ENCODE measurements at regions not wholly inside any gene's neighbourhood (a gene's known extent, or its start where the extent isn't known, plus 50 kb on each side); places are given as distances from the start of the nearest gene placed in this dataset.
"Not testable (repeated sequence)": the region's sequence is repeated elsewhere in the genome, so short reads cannot be mapped to it uniquely, and the experiment has no call there.

- ATAC-seq (ENCODE audit: low FRiP score) (no peak), DNase-seq (ENCODE audit: low spot score) (no peak)
- no peak for TF ChIP-seq CTCF (IDR thresholded peaks at IDR 0.05)
These were observed 89.9 kb upstream of the HAPLN1 start for GRCh38 chr5:83810511-83810910.

GRCh38 chr5:83802686-83803085, 82.0 kb upstream of the HAPLN1 start:
- ATAC-seq (ENCODE audit: low FRiP score) (no peak), DNase-seq (ENCODE audit: low spot score) (no peak)
- TF ChIP-seq CTCF (IDR thresholded peaks at IDR 0.05): no peak

GRCh38 chr5:83800201-83800600, 79.5 kb upstream of the HAPLN1 start:
- DNase-seq (ENCODE audit: low spot score) (no peak), ATAC-seq (ENCODE audit: low FRiP score) (no peak)
- TF ChIP-seq CTCF (IDR thresholded peaks at IDR 0.05): no peak

- ATAC-seq (ENCODE audit: low FRiP score); DNase-seq (ENCODE audit: low spot score): not testable (repeated sequence)
These were observed 78.4 kb upstream of the HAPLN1 start for GRCh38 chr5:83799020-83799419.

- DNase-seq (ENCODE audit: low spot score): no peak
- no peak for ATAC-seq (ENCODE audit: low FRiP score)
- no peak for TF ChIP-seq CTCF (IDR thresholded peaks at IDR 0.05)
These were observed 68.7 kb upstream of the HAPLN1 start for GRCh38 chr5:83789371-83789770.

- ATAC-seq (ENCODE audit: low FRiP score) (no peak), DNase-seq (ENCODE audit: low spot score) (no peak)
- no peak for TF ChIP-seq CTCF (IDR thresholded peaks at IDR 0.05)
These were observed 67.0 kb upstream of the HAPLN1 start for GRCh38 chr5:83787631-83788030.

GRCh38 chr5:83785176-83785668, 64.6 kb upstream of the HAPLN1 start:
- DNase-seq (ENCODE audit: low spot score) (no peak), ATAC-seq (ENCODE audit: low FRiP score) (no peak)
- no peak for TF ChIP-seq CTCF (IDR thresholded peaks at IDR 0.05)
